GM12891 (cell line): ENCODE measurements at regions not wholly inside any gene's neighbourhood (a gene's known extent, or its start where the extent isn't known, plus 50 kb on each side); places are given as distances from the start of the nearest gene placed in this dataset.

Source experiments
- POLR2A ChIP-seq: IDR thresholded peaks from 2 replicates; pipeline ENCODE4 v1.6.1; 2011; ENCODE audit warnings: low read depth, low read length, control low read depth
- POLR2AphosphoS5 ChIP-seq: IDR thresholded peaks from 2 replicates; pipeline ENCODE4 v1.6.1; 2011; ENCODE audit warnings: low read depth, low read length, control low read depth
- SPI1 ChIP-seq: IDR thresholded peaks from 2 replicates; pipeline ENCODE4 v1.6.1; 2011; ENCODE audit warnings: low read depth, low read length, control low read depth

DNA sequence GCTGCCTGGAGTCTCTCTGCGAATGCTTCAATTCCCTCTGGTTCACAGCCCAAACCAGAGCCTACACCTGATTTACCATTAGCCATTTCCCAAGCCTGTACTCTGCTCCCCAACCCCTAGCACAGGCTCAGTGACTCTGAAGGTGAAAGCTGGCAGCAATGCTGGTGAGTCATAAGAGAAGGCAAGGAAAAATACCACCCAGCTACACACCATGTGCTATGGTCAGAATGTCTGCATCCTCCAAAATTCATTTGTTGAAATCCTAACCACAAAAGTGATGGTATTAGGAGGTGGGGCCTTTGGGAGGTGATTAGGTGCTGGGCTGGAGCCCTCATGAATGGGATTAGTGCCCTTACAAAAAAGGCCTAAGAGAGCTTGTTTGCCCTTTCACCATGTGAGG, 117.1 kb upstream of the TJP1 start:
- TF ChIP-seq POLR2A (no peak), POLR2AphosphoS5 (no peak), SPI1 (no peak)
